ENCODE measurements at regions not wholly inside any gene's neighbourhood (a gene's known extent, or its start where the extent isn't known, plus 50 kb on each side); places are given as distances from the start of the nearest gene placed in this dataset.

DNA sequence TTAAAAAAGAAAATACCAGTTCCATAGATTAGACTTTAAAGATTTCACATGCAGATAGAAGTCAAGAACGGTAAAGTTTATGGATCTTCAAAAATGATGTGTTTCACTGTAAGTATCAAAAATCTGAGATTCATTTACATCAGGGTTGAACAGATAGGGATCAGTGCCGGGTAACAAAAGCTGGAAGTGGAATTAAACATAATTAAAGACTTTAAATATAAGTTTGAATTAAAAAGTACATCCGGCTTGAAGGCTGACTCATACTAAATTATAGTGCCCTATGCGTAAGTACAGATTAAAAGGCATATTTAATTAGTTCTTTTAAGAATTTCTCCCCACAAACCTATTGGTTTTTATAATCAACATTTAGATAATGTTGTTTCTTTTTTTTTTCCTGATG, 312.7 kb downstream of the PRL start:
- no peak for TF ChIP-seq ZNF565 (CRISPR knock-in tag; conservative IDR thresholded peaks at IDR 0.05; ENCODE audit: low read depth)
- TF ChIP-seq BACH2 (CRISPR knock-in tag; IDR thresholded peaks at IDR 0.05; ENCODE audit: borderline replicate concordance), result no peak
- no peak for TF ChIP-seq OSR1 (CRISPR knock-in tag; IDR thresholded peaks at IDR 0.05)
- TF ChIP-seq ISL1 (CRISPR knock-in tag; IDR thresholded peaks at IDR 0.05), result peak; percentile 85
- no peak for TF ChIP-seq ZFP30 (CRISPR knock-in tag; IDR thresholded peaks at IDR 0.05)
- TF ChIP-seq ARNTL (CRISPR knock-in tag; IDR thresholded peaks at IDR 0.05; ENCODE audit: borderline replicate concordance, low read depth), result no peak
- 0 out of 2 replicates have a peak, but pooled peaks have one; percentile 33 for TF ChIP-seq TCF4 (CRISPR knock-in tag; IDR thresholded peaks at IDR 0.05; ENCODE audit: borderline replicate concordance)
